GM21367 (cell line): ENCODE measurements at regions not wholly inside any gene's neighbourhood (a gene's known extent, or its start where the extent isn't known, plus 50 kb on each side); places are given as distances from the start of the nearest gene placed in this dataset.
"Not testable (repeated sequence)": the region's sequence is repeated elsewhere in the genome, so short reads cannot be mapped to it uniquely, and the experiment has no call there.

ENCODE experiments used
- ATAC-seq: cut with Tn5 transposase; IDR thresholded peaks from one replicate; pipeline ENCODE4 v1.9.1; 2021; ENCODE audit not compliant: unreplicated experiment

DNA sequence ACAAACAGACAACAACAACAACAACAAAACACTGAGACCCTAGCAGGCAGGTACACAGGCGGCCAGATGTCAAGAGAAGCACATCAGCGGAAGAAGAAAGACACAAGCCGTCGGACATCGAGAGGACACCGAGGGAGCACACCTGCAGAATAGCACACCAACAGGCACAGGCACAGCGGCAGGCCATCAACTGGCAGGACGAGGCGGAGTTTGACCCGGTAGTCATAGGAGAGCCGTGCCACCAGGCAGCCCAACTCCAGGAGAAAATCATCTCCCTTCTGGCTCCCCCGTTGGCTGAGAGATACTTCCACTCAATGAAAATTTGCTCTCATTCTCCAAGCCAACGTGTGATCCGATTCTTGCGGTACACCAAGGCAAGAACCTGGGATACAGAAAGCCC lies 352.1 kb upstream of the IZUMO3 start:
- no peak for ATAC-seq

DNA sequence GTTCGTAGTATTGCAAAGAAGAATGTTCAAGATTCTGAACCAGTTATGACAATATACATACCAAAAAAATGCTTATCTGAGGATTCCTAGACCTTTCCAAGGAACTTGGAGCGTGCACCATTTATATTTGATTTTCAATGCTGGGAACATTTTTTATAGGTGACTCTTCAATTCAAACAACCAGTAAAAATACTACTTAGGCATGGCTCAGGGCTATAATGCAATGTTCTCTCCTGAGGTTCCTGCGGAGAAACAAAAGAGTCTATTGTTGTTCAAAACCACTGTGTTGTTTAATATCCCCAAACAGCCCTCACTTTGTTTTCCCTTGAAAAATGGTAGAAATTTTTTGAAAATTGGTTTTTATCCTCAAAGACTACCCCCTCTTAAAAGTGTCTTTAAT lies 335.7 kb upstream of the IZUMO3 start:
- ATAC-seq, result no peak

GRCh38 chr9:24879591-24879990 lies 333.9 kb upstream of the IZUMO3 start:
- no peak for ATAC-seq

GRCh38 chr9:24856601-24857000 lies 310.9 kb upstream of the IZUMO3 start:
- ATAC-seq, result not testable (repeated sequence)

DNA sequence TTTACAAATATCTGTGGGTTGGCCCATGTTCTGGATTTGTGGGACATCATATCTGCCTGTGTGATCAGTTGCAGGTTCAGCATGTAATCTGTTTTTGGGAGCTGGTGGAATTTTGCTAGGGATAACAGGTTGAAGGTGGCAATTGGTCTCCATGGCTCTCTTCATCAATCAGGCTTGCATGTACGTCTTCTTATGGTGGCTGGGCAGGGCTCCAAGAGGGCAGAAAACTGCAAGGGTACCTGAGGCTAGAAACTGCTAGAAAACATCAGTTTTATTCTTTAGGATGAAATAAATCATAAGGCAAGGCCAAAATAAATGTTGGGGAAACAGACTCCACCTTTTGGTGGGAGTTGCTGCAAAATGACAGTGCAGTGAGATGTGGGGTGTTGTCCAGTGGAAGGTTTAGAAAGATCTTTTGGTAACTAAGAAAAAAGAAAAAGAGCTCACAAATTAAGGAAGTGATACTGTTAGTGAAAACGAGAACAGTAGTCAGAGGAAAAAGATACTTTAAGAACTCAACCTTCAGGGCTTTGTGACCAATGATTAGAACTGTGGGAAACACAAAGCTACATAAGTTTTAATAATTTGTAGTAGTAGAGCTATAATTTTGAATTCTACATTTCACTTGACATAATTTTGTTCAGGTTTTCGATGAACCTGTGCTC lies 300.7 kb upstream of the IZUMO3 start:
- ATAC-seq, result peak; percentile 71

DNA sequence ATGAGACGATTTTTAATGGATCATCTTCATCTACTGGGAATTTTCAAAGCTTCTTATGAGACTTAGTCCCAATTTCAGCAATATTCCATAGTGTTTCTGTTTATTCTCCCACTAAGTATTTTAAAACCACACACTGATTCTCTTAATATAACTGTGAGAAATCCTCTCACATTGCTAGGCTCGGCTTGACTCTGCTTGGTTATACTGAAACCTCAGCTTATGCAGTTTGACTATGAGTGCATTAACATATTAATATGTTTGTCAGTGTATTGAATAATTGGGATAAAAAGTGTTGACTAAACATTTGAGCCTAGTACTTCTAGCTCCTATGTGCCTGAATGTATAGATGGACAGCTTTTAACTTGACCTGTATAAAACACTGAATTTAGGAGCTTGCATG lies 298.5 kb upstream of the IZUMO3 start:
- ATAC-seq, result no peak

DNA sequence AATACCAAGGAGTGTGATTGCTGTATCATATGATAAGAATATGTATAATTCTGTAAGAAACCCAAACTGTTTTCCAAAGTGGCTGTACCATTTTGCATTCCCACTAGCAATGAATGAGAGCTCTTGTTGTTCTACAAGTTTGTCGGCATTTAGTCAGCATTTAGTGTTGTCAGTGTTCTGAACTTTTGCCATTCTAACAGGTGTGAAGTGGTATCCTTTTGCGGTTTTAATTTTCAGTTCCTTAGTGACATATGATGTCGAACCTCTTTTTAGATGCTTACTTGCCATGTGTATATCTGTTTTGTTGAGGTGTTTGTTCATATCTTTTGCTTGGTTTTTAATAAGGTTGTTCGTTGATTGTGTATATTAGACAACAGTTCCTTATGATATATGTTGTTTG lies 296.3 kb upstream of the IZUMO3 start:
- no peak for ATAC-seq

DNA sequence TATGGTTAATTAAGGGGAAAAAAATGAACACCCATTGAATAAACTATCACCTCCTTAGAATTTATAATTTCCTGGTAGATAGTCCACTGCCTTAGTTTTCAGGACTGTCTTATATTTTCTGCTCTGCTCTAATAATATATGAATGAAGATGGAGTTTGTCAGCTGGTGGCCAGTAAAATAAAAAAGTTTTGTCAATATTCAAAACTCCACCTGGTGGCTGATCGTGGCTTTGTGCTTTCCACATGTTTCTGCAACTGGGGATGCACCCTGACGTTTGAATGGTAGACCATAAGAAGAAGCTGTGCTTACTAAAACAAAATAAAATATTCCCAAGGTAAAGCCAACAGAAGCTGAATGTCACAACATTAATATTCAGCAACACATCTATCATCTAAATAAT lies 286.6 kb upstream of the IZUMO3 start:
- no peak for ATAC-seq

DNA sequence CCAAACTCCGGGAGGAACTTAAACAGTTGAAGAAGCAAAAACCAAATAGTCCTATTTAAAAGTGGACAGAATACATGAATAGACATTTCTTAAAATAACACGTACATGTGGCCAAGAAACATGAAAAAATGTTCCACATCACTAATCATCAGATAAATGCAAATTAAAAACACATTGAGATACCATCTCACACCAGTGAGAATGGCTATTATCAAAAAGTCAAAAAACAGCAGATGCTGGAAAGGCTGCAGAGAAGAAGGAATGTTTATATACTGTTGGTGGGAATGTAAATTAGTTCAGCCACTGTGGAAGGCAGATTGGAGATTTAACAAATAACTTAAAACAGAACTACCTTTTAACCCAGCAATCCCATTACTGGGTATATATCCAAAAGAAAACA lies 283.0 kb upstream of the IZUMO3 start:
- no peak for ATAC-seq

DNA sequence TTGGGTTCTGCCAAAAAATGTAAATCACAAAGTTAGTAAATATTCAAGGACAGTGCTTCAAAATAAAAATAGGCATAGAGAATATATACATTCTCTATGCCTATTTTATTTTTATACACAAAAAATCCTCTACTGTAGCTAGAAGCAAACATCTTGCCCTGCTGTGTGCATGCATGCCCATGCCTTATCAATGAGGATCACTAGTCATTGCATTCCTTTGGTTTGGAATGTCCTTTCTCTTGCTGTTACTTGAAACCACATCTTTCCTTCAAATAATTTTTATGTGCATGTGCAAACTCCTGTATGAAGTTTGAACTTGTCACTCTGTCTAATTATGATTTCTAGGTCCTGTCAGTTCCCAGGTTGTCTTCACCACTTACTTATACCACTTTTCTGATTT lies 278.9 kb upstream of the IZUMO3 start:
- no peak for ATAC-seq

DNA sequence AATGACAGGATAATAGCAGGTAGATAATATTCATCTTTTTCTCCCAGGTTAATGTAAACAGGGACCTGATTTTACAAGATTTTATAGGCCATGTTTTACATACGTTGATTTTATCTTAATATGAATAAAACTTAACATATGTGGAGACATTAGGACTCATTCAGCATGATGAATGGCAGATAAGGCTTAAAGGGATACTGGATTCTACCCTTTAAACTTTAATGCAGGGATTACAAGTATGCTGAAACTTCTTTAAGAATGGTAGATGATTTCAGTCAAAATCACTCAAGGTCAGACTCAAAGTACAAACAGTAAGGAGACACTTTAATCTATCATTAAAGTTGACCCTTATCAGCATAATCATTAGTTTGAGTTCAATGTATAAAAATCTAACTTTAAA lies 274.5 kb upstream of the IZUMO3 start:
- ATAC-seq, result no peak

DNA sequence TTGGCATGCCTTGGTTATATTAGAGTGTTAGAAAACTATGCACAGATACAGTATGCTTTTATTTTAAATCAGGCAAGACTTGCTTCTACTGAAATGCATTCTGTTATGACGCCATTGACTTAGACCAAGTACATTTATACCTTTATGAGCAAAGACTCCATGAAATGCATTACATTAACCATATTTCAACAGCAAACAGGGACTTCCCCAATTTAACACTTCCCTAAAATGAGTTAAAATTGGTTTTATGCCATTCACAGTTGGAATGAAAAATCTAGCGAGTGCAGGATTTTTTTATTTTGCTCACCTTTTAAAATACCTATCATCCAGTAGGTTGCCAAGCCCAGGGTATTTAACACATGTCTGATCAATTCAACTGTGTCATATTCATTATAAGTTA lies 272.1 kb upstream of the IZUMO3 start:
- no peak for ATAC-seq

- ATAC-seq, result no peak
Measured at GRCh38 chr9:24816006-24816405, 270.3 kb upstream of the IZUMO3 start.

DNA sequence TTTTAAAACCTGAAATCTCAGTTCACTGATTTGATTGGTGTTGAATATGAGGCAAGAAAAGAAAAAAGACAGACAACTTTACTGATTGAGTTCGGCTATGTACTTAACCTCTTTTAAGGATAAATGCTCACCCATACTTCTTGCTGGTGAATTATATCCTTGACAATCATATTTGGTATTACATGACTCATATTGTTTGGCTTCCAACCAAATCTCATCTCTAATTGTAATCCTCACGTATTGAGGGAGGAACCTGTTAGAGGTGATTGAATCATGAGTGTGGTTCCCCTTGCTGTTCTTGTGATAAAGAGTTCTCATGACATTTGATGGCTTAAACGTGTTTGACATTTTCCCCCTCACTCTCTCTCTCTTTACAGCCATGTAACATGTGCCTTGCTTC lies 255.6 kb upstream of the IZUMO3 start:
- ATAC-seq, result no peak

DNA sequence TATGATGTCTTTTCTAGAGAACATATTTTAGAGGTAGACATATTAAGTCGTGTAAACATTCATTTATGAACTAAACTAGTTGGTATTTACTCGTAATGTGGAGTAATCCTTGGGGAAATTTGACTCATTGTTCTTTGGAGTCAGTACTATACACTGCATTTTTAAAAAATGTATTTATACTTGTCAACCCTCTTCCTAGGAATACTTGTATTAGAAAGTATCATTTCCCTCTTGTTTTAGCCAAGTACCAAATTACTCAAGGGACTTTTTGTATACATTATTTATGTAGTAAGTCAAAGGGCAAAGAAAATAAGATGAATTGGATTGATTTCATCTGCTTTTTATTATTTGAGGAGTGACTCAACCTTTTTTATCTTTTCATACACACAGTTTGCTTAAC lies 248.1 kb upstream of the IZUMO3 start:
- no peak for ATAC-seq

GRCh38 chr9:24776226-24776625 lies 230.5 kb upstream of the IZUMO3 start:
- no peak for ATAC-seq

GRCh38 chr9:24774199-24774598 lies 228.5 kb upstream of the IZUMO3 start:
- ATAC-seq, result not testable (repeated sequence)

DNA sequence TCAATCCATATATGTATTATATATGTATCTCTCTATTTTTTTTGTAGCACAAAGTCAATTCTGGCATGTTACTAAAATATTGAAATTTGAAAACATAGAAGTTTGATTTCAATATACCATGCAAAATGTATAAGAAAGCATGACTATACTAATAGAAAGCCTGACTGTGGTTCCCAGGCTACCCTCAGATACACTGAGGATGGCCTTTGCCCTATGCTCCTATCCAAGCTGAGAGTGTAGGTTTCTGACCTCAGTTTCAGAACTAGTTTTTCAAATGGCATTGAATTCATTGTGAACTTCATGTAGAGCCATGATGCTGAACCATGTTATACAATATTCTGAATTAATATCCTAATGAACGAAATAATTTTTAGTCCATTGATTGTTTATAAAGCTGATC lies 220.4 kb upstream of the IZUMO3 start:
- ATAC-seq, result no peak

DNA sequence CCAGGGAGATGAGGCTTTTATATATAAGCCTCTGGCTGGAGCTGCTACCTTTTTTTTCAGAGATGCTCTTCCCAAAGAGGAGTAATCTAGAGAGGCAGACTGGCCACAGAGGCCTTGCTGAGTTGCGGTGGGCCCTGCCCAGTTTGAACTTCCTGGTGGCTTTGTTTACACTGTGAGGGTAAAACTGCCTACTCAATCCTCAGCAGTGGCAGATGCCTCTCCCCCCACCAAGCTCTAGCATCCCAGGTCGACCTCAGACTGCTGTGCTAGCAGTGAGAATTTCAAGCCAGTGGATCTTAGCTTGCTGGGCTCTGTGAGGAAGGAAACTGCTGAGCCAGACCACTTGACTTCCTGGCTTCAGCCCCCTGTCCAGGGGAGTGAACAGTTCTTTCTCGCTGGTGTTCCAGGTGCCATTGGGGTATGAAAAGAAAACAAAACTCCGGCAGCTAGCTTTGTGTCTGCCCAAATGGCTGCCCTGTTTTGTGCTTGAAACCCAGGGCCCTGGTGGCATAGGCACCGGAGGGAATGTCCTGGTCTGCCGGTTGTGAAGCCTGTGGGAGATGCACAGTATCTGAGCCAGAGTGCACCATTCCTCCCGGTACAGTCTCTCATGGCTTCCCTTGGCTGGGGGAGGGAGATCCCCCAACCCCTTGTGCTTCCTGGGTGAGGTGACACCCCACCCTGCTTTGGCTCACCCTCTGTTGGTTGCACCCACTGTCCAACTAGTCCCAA lies 219.5 kb upstream of the IZUMO3 start:
- ATAC-seq, result no peak

GRCh38 chr9:24738421-24738961 lies 192.8 kb upstream of the IZUMO3 start:
- no peak for ATAC-seq

GRCh38 chr9:24731754-24732153 lies 186.1 kb upstream of the IZUMO3 start:
- no peak for ATAC-seq

GRCh38 chr9:24721621-24722020 lies 175.9 kb upstream of the IZUMO3 start:
- ATAC-seq, result no peak

- ATAC-seq, result no peak
Measured at GRCh38 chr9:24712206-24712605, 166.5 kb upstream of the IZUMO3 start.
